ENCODE measurements at regions not wholly inside any gene's neighbourhood (a gene's known extent, or its start where the extent isn't known, plus 50 kb on each side); places are given as distances from the start of the nearest gene placed in this dataset.

DNA sequence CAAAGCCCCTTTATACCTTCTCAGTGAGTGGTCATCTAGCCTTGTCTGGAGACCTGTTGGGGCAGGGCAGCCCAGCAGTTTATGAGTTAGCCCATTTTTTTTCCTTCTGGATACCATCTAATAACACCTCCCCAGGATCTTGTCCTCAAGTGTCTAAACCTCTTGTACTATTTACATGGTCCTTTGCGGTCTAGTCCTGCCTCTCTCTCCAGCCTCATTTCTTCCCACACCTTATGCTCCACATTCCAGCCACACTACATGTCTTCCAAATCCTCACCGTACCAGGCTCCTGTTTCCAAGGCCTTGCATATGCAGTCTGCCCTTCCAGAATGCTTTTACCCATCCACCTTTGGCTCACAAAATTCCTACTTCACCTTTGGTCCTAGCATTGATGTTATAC lies 77.2 kb downstream of the ADRB2 start:
- Histone ChIP-seq H3K79me2 (replicated peaks; ENCODE audit: insufficient read depth, low read length) (no peaks in the 10 kb centered on the region), H3K9me2 (ENCODE audit: insufficient read depth, low read length) (no peaks in the 10 kb centered on the region), H3F3A (ENCODE audit: insufficient read depth, low read length, poor library complexity, severe bottlenecking) (no peaks in the 10 kb centered on the region), H3K9me3 (ENCODE audit: low read length) (no peaks in the 10 kb centered on the region), H3K27ac (ENCODE audit: low read length) (no peak overlapping the region), H3K36me3 (ENCODE audit: insufficient read depth, low read length) (no peaks in the 10 kb centered on the region), H4K20me1 (ENCODE audit: insufficient read depth) (no peaks in the 10 kb centered on the region), H3K4me3 (ENCODE audit: low read length) (no peak overlapping the region), H2AFZ (ENCODE audit: low read depth, low read length) (no peak overlapping the region), H3K9ac (ENCODE audit: low read length) (no peak overlapping the region), H3K4me2 (ENCODE audit: low read length) (no peak overlapping the region), H3K27me3 (ENCODE audit: insufficient read depth, low read depth, low read length) (no peaks in the 10 kb centered on the region)
- TF ChIP-seq, protein P1, sequence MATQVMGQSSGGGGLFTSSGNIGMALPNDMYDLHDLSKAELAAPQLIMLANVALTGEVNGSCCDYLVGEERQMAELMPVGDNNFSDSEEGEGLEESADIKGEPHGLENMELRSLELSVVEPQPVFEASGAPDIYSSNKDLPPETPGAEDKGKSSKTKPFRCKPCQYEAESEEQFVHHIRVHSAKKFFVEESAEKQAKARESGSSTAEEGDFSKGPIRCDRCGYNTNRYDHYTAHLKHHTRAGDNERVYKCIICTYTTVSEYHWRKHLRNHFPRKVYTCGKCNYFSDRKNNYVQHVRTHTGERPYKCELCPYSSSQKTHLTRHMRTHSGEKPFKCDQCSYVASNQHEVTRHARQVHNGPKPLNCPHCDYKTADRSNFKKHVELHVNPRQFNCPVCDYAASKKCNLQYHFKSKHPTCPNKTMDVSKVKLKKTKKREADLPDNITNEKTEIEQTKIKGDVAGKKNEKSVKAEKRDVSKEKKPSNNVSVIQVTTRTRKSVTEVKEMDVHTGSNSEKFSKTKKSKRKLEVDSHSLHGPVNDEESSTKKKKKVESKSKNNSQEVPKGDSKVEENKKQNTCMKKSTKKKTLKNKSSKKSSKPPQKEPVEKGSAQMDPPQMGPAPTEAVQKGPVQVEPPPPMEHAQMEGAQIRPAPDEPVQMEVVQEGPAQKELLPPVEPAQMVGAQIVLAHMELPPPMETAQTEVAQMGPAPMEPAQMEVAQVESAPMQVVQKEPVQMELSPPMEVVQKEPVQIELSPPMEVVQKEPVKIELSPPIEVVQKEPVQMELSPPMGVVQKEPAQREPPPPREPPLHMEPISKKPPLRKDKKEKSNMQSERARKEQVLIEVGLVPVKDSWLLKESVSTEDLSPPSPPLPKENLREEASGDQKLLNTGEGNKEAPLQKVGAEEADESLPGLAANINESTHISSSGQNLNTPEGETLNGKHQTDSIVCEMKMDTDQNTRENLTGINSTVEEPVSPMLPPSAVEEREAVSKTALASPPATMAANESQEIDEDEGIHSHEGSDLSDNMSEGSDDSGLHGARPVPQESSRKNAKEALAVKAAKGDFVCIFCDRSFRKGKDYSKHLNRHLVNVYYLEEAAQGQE (IDR thresholded peaks at IDR 0.05; ENCODE audit: borderline replicate concordance) = no peak
- TF ChIP-seq, protein P2, sequence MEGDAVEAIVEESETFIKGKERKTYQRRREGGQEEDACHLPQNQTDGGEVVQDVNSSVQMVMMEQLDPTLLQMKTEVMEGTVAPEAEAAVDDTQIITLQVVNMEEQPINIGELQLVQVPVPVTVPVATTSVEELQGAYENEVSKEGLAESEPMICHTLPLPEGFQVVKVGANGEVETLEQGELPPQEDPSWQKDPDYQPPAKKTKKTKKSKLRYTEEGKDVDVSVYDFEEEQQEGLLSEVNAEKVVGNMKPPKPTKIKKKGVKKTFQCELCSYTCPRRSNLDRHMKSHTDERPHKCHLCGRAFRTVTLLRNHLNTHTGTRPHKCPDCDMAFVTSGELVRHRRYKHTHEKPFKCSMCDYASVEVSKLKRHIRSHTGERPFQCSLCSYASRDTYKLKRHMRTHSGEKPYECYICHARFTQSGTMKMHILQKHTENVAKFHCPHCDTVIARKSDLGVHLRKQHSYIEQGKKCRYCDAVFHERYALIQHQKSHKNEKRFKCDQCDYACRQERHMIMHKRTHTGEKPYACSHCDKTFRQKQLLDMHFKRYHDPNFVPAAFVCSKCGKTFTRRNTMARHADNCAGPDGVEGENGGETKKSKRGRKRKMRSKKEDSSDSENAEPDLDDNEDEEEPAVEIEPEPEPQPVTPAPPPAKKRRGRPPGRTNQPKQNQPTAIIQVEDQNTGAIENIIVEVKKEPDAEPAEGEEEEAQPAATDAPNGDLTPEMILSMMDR (IDR thresholded peaks at IDR 0.05; ENCODE audit: poor library complexity, severe bottlenecking) = no peak
- TF ChIP-seq EZH2 (IDR thresholded peaks at IDR 0.05; ENCODE audit: borderline replicate concordance, insufficient read depth, low read length, poor library complexity, severe bottlenecking) = no peak
- no peak for TF ChIP-seq SMC3 (conservative IDR thresholded peaks at IDR 0.05; ENCODE audit: poor library complexity)
- no peak for TF ChIP-seq TAF1 (IDR thresholded peaks at IDR 0.05; ENCODE audit: low read depth)
- TF ChIP-seq RAD21 (conservative IDR thresholded peaks at IDR 0.05) = no peak
- TF ChIP-seq MXI1 (conservative IDR thresholded peaks at IDR 0.05; ENCODE audit: poor library complexity, severe bottlenecking) = no peak
- TF ChIP-seq POLR2AphosphoS5 (IDR thresholded peaks at IDR 0.05) = no peak

DNA sequence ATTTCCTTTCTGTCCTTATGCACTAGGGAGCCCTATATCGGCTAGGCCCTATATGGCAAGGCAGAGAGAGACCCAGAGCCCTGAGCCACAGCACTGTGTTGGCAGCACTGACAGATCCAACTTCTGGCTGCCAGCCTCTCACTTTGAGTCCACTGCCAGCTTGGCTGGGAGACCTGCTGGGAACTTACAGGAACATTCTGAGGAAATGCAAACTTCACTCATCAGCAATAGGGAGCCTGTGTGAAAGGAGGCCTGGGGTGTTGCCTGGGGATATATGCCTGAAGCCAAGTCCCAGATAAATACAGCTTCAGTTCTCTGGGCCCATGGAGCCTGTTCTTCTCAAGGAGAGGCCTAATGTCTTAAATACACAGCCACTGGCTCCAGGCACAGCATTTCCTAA lies 78.0 kb downstream of the ADRB2 start:
- Histone ChIP-seq H3K9me3 (ENCODE audit: low read length) (no peaks in the 10 kb centered on the region), H3K9me2 (ENCODE audit: insufficient read depth, low read length) (no peaks in the 10 kb centered on the region), H3K36me3 (ENCODE audit: insufficient read depth, low read length) (no peaks in the 10 kb centered on the region), H3K27me3 (ENCODE audit: insufficient read depth, low read depth, low read length) (no peaks in the 10 kb centered on the region), H3K27ac (ENCODE audit: low read length) (no peak overlapping the region), H3K4me3 (ENCODE audit: low read length) (no peak overlapping the region), H3K9ac (ENCODE audit: low read length) (no peak overlapping the region), H2AFZ (ENCODE audit: low read depth, low read length) (no peak overlapping the region), H3K79me2 (replicated peaks; ENCODE audit: insufficient read depth, low read length) (no peaks in the 10 kb centered on the region), H3K4me2 (ENCODE audit: low read length) (no peak overlapping the region), H3F3A (ENCODE audit: insufficient read depth, low read length, poor library complexity, severe bottlenecking) (no peaks in the 10 kb centered on the region), H4K20me1 (ENCODE audit: insufficient read depth) (no peaks in the 10 kb centered on the region)
- no peak for TF ChIP-seq TAF1 (IDR thresholded peaks at IDR 0.05; ENCODE audit: low read depth)
- TF ChIP-seq EP300 (conservative IDR thresholded peaks at IDR 0.05; ENCODE audit: poor library complexity, severe bottlenecking) = no peak
- TF ChIP-seq EZH2 (IDR thresholded peaks at IDR 0.05; ENCODE audit: borderline replicate concordance, insufficient read depth, low read length, poor library complexity, severe bottlenecking) = no peak
- TF ChIP-seq, protein P2 (IDR thresholded peaks at IDR 0.05; ENCODE audit: poor library complexity, severe bottlenecking) = no peak
- TF ChIP-seq, protein P1 (IDR thresholded peaks at IDR 0.05; ENCODE audit: borderline replicate concordance) = no peak
